ENCODE measurements at regions not wholly inside any gene's neighbourhood (a gene's known extent, or its start where the extent isn't known, plus 50 kb on each side); places are given as distances from the start of the nearest gene placed in this dataset.
"Not testable (repeated sequence)": the region's sequence is repeated elsewhere in the genome, so short reads cannot be mapped to it uniquely, and the experiment has no call there.

GRCh38 chr14:44620121-44621019 is 113.3 kb upstream of the FSCB start:
- intact Hi-C loops (cut with micrococcal nuclease): no loop called here

DNA sequence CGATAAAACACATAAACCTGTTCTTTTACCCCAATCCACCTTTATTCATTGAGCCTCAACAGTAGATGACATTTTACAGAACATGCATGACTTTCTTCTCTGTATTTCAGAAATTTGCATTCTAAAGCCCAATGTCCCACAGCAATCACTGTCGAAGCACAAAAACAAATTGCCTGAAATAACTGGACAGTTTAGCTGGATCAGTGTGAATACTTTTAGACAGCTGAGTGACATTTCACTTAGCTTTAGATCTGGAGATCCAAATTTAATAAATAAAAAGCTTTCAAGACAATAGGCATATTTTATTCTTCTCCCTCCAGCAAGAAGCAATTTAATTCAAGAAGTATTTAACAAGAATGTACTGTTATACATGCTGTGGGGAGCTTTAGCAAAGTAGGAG is 109.1 kb upstream of the FSCB start:
- intact Hi-C loops (cut with micrococcal nuclease): no loop called here

DNA sequence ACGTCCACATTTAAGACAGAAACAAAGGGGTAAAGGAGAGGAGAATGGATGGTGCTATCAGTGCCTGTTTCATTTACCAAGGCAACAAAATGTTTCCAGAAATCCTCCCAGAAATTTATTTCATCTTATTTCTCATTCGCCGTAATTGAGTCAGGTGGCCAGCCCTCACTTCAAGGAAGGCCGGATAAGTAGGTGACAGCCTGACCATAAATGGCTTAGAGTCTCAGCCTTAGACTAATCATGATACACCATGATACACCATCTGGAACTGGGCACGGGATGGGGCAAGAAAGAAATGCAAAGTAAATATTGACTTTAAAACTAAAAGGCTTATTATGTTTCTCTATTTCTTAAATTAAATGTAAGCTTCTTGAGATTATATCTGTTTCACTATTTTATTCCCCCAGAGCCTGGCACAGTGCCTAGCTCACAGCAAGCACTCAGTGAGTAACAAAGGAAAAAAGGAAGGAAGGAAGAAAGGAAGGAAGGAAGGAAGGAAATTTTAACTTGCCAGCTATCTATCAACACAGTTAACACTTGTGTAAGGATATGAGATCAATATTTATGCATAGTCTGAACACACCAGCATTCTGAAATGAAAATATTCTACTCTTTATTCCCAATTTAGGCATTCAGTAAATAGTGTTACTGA is 106.1 kb upstream of the FSCB start:
- intact Hi-C loops (cut with micrococcal nuclease): no loop called here

- intact Hi-C loops (cut with micrococcal nuclease): no loop called here
These were observed 104.9 kb upstream of the FSCB start for GRCh38 chr14:44612002-44612401.

DNA sequence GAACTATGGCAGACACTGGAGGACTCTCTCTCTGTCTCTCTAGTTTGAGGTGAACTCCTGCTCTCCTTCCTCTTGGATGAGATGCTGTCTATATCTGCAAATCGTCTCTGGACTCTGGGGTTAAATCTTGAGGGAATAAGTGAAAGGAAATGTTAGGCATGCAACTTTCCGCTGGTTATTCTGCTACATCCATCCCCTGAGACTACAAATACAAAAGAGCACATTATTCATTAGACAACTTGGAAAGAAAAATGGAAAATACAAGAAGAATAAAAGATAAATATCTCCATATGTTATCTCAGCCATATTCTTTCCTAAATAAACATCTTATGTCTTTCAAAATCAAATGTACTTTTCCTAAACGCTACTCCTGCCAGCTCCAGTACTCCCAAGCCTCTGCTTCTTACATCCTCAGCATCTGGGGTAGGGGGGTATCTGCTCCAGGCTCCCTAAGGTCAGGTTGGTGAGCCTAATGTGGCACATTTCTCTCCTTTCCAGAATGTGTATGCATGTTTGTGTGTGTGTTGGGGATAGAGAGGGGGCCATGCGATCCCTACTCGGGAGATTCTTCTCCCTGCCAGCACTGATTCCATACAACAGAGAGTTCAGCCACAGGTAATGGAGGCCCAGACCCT is 102.9 kb upstream of the FSCB start:
- intact Hi-C loops (cut with micrococcal nuclease): no loop called here

DNA sequence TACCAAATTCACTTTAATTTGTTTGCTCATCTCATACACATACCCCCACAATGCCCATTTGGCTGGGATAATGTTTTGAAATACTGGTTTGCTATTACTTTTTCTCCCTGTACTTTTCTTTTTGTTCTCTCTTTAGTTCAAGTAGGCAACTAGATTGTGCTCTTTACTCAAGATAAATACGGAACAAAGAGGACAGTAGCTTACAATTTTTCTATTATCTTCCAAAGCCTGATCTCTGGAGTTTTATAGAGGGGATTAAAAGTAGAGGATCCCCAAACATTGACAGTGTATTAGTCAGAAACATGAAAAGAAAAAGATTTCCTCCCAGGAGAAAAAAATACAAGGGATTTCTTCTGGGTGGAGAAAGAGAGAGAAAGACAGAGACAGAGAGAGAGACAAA is 102.1 kb upstream of the FSCB start:
- intact Hi-C loops (cut with micrococcal nuclease): no loop called here

DNA sequence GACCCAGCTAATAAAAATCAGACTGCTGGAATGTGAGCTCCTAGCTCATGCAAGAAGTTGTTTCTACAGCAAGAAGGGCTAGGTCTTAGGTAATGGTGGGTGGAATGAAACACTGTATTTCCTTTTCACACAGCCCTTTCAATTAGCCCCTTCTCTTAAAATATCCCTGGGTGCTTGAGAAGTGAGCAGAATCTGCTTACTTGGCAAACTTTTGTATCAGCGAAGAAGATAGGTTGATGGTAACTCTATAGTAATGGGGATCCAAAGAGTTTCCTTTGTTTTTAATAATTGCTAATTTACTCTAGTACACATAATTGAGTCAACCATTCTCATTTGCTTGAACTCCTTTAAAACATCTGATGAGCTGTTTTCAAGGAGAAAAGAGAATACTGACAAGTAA is 100.6 kb upstream of the FSCB start:
- intact Hi-C loops (cut with micrococcal nuclease): no loop called here

DNA sequence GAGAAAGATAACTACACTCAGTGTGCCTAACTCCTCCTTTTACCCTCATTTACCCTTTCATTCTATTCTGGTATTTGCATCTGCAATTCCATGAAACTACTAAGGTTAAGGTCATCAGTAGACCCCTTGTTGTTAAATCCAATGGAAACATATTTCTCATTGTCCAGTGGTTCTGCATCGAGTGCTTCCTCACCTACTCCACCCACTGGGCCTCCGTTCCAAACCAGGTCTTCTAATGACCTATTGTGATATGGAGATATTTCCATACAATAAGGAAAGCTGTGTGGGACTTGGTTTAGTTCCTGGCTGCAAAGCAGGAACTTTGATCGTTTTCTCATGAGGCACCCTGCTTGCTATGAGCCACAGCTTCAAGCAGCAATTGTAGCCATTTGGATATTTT is 99.5 kb upstream of the FSCB start:
- intact Hi-C loops (cut with micrococcal nuclease): no loop called here

DNA sequence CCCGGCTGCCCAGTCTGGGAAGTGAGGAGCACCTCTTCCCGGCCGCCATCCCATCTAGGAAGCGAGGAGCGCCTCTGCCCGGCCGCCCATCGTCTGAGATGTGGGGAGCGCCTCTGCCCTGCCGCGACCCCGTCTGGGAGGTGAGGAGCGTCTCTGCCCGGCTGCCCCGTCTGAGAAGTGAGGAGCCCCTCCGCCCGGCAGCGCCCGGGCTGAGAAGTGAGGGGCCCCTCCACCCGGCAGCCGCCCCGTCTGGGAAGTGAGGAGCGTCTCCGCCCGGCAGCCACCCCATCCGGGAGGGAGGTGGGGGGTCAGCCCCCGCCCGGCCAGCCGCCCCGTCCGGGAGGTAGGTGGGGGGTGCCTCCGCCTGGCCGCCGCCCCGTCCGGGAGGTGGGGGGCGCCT is 94.2 kb upstream of the FSCB start:
- intact Hi-C loops (cut with micrococcal nuclease): not testable (repeated sequence)

- intact Hi-C loops (cut with micrococcal nuclease): no loop called here
These were observed 82.1 kb upstream of the FSCB start for GRCh38 chr14:44589180-44589579.

DNA sequence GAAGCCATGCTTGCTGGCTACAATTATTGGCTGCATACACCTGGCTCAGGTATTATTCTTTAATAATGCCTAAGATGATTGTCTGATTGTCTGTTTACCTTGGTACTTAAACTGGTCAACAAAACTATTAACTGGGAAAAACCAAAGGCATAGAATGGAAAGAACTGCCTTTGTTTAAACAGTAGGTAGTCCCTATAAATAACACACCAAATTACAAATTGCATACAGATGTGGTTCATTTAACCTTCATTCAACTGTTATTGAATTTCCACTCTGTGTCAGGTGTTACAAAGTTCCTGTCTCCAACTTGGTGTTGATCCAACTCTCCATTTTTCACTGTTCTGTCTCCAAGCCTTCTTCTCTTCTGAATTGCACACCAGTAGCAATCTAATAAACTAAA is 79.8 kb upstream of the FSCB start:
- intact Hi-C loops (cut with micrococcal nuclease): no loop called here

- intact Hi-C loops (cut with micrococcal nuclease): no loop called here
These were observed 69.3 kb upstream of the FSCB start for GRCh38 chr14:44576356-44576755.

- intact Hi-C loops (cut with micrococcal nuclease): no loop called here
These were observed 60.9 kb upstream of the FSCB start for GRCh38 chr14:44567997-44568396.

DNA sequence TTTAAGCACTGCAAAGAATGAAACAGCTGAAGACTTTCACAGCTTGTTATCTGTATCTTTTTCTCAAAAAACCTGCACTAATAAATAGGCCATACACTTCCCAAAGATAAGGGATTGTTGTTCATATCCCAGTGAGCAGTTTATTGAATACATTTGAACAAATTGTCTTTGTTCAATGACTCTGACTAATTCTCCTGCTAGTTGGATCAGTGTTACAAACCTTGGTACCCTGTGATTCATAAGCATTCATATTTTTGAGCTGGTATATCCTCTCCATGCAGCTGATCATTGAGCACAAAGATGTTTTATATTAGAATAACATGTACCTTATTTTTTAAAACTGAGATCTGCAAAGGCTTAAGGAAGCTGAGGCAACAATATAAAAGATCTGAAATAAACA is 58.9 kb upstream of the FSCB start:
- intact Hi-C loops (cut with micrococcal nuclease): no loop called here

DNA sequence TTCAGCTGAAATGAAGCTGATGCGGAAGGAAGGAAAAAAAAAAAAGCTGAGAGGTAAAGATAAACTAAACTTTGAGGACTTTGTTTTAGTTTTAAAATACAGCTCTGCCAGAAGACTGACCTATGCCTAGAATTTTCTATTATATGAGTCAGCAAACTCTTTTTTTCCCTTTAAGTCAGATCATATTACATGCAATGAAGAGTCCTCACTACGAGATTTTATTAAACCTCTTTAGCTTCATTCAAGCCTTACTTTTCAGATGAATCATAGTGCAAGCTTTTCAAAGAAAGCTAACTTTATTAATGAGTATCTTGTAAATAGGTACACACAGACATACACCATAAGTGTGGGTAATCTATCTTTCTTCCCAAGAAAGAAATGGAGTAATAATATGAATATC is 57.8 kb upstream of the FSCB start:
- intact Hi-C loops (cut with micrococcal nuclease): no loop called here
